ENCODE measurements at regions not wholly inside any gene's neighbourhood (a gene's known extent, or its start where the extent isn't known, plus 50 kb on each side); places are given as distances from the start of the nearest gene placed in this dataset.

DNA sequence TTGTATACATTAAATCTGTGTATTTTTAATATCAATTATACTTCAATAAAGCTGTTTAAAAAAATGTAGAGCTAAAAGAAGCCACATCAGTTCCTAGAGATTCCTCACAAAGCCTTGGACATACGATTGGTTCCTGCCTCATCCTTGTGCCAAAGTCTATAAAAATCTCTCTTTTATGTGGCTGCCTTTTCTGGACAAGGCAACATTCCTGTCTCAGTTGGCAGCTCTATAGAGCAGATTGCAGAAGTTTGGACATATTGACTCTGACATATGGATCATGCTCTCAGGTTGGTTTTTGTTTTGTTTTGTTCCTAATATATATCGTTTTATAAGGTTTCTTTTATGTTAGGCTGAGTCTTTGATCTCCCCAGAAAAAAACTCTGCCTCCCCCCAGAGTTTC is 148.9 kb downstream of the MAFB start:
- TF ChIP-seq, protein P1, sequence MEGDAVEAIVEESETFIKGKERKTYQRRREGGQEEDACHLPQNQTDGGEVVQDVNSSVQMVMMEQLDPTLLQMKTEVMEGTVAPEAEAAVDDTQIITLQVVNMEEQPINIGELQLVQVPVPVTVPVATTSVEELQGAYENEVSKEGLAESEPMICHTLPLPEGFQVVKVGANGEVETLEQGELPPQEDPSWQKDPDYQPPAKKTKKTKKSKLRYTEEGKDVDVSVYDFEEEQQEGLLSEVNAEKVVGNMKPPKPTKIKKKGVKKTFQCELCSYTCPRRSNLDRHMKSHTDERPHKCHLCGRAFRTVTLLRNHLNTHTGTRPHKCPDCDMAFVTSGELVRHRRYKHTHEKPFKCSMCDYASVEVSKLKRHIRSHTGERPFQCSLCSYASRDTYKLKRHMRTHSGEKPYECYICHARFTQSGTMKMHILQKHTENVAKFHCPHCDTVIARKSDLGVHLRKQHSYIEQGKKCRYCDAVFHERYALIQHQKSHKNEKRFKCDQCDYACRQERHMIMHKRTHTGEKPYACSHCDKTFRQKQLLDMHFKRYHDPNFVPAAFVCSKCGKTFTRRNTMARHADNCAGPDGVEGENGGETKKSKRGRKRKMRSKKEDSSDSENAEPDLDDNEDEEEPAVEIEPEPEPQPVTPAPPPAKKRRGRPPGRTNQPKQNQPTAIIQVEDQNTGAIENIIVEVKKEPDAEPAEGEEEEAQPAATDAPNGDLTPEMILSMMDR (IDR thresholded peaks at IDR 0.05; ENCODE audit: insufficient read depth, low read length, poor library complexity, severe bottlenecking), result no peak
- no peak for TF ChIP-seq EZH2phosphoT487 (conservative IDR thresholded peaks at IDR 0.05; ENCODE audit: low read length)

Data from SU-DHL-6 (cell line).